Testis (tissue), 2 donors: ENCODE measurements at regions not wholly inside any gene's neighbourhood (a gene's known extent, or its start where the extent isn't known, plus 50 kb on each side); places are given as distances from the start of the nearest gene placed in this dataset.

ENCODE experiments used
- POLR2A ChIP-seq: fragments of 450-650 bp; IDR thresholded peaks from one replicate; pipeline ENCODE4 v1.6.1; 2017; ENCODE audit warnings: antibody characterized with exemption, mild to moderate bottlenecking, moderate library complexity
- TF ChIP-seq, protein P1 (sequence below), 3 experiments: fragments of 450-650 bp in 2 of 3; fragments of 200-600 bp in 1 of 3; sonication (generic) in 1 of 3; IDR thresholded peaks; one replicate each; pipeline ENCODE4 v1.5.1; 2016 to 2019; ENCODE audit warnings: antibody characterized with exemption in 3 of 3, mild to moderate bottlenecking in 2 of 3, moderate library complexity in 1 of 3

DNA sequence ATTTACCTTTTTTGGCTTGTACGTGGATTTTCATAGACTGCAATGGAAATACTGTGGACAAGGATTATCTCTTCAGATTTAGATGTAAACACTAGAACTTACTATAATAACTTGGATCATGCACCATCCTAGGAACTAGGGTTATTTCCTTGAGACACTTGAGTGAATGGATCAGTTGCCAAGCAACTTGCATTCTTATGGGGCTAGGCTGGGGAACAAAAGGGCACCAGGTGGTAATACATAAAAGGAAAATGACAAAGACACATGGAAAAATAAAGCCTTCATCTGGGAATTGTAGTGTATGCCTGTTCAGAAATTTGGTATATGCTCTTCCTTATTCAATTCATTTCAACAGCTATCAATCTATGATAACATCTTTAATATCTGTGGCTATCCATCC lies 247.1 kb downstream of the SPRY1 start:
- TF ChIP-seq, protein P1, sequence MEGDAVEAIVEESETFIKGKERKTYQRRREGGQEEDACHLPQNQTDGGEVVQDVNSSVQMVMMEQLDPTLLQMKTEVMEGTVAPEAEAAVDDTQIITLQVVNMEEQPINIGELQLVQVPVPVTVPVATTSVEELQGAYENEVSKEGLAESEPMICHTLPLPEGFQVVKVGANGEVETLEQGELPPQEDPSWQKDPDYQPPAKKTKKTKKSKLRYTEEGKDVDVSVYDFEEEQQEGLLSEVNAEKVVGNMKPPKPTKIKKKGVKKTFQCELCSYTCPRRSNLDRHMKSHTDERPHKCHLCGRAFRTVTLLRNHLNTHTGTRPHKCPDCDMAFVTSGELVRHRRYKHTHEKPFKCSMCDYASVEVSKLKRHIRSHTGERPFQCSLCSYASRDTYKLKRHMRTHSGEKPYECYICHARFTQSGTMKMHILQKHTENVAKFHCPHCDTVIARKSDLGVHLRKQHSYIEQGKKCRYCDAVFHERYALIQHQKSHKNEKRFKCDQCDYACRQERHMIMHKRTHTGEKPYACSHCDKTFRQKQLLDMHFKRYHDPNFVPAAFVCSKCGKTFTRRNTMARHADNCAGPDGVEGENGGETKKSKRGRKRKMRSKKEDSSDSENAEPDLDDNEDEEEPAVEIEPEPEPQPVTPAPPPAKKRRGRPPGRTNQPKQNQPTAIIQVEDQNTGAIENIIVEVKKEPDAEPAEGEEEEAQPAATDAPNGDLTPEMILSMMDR (IDR thresholded peaks at IDR 0.05) = no peak
- no peak for TF ChIP-seq POLR2A
